ENCODE measurements at regions not wholly inside any gene's neighbourhood (a gene's known extent, or its start where the extent isn't known, plus 50 kb on each side); places are given as distances from the start of the nearest gene placed in this dataset.

GRCh38 chr2:236400046-236400574 lies 135.9 kb upstream of the ASB18 start:
- TF ChIP-seq EZH2 (IDR thresholded peaks at IDR 0.05; ENCODE audit: low read length) (no peak), CTCF (optimal IDR thresholded peaks at IDR 0.05 in 1 of 3, IDR thresholded peaks at IDR 0.05 in 1 of 3, conservative IDR thresholded peaks at IDR 0.05 in 1 of 3; ENCODE audit: extremely low read depth in 1 of 3, insufficient read depth in 2 of 3, low read length in 3 of 3) (no peak)
- H3K9ac ChIP-seq (ENCODE audit: control insufficient read depth, extremely low read depth, insufficient read depth, low read length): no peak overlapping the region

GRCh38 chr2:236400594-236401360 lies 136.6 kb upstream of the ASB18 start:
- H3K9me3 ChIP-seq (ENCODE audit: control insufficient read depth, low read depth, low read length): no peaks in the 10 kb centered on the region
- dilution Hi-C loops (cut with MboI; ENCODE audit: extremely low pct_ligation_motif_present, low sequenced_read_pairs): no loop called here
- no peaks in the 10 kb centered on the region for H3K9me1 ChIP-seq (ENCODE audit: control insufficient read depth, extremely low read depth, insufficient read depth, low read length)
- no peak overlapping the region for H3K27ac ChIP-seq (ENCODE audit: control insufficient read depth, insufficient read depth, low read length)
- FAIRE-seq (no peak), DNase-seq (ENCODE audit: low read depth, low spot score) (no peak)
- H4K20me1 ChIP-seq (ENCODE audit: control insufficient read depth, extremely low read depth, insufficient read depth, low read length): no peaks in the 10 kb centered on the region
- no peak overlapping the region for H3K4me3 ChIP-seq (ENCODE audit: control insufficient read depth in 2 of 3, extremely low read depth in 1 of 3, insufficient read depth in 2 of 3, low read depth in 1 of 3, low read length in 3 of 3)
- H2AFZ ChIP-seq (ENCODE audit: control insufficient read depth, low read length): no peak overlapping the region
- TF ChIP-seq EZH2 (IDR thresholded peaks at IDR 0.05; ENCODE audit: low read length) (no peak), CTCF (optimal IDR thresholded peaks at IDR 0.05 in 1 of 3, IDR thresholded peaks at IDR 0.05 in 1 of 3, conservative IDR thresholded peaks at IDR 0.05 in 1 of 3; ENCODE audit: extremely low read depth in 1 of 3, insufficient read depth in 2 of 3, low read length in 3 of 3) (no peak)
- no peaks in the 10 kb centered on the region for H3K27me3 ChIP-seq (ENCODE audit: control insufficient read depth, extremely low read depth, insufficient read depth, low read length)
- no peaks in the 10 kb centered on the region for H3K4me1 ChIP-seq (ENCODE audit: control insufficient read depth, extremely low read depth, insufficient read depth, low read length)
- no peak overlapping the region for H3K4me2 ChIP-seq (ENCODE audit: control insufficient read depth, extremely low read depth, insufficient read depth, low read depth, low read length)
- no peaks in the 10 kb centered on the region for H3K79me2 ChIP-seq (ENCODE audit: control insufficient read depth, insufficient read depth, low read length)
- H3K9ac ChIP-seq (ENCODE audit: control insufficient read depth, extremely low read depth, insufficient read depth, low read length): no peak overlapping the region
- no peaks in the 10 kb centered on the region for H3K36me3 ChIP-seq (ENCODE audit: control insufficient read depth in 2 of 2, extremely low read depth in 1 of 2, insufficient read depth in 2 of 2, low read length in 2 of 2)

More at GRCh38 chr2:236400046-236400574, 135.9 kb upstream of the ASB18 start:
- Histone ChIP-seq H3K27me3 (ENCODE audit: control insufficient read depth, extremely low read depth, insufficient read depth, low read length) (no peaks in the 10 kb centered on the region), H3K4me1 (ENCODE audit: control insufficient read depth, extremely low read depth, insufficient read depth, low read length) (no peaks in the 10 kb centered on the region), H4K20me1 (ENCODE audit: control insufficient read depth, extremely low read depth, insufficient read depth, low read length) (no peaks in the 10 kb centered on the region), H3K9me1 (ENCODE audit: control insufficient read depth, extremely low read depth, insufficient read depth, low read length) (no peaks in the 10 kb centered on the region), H3K27ac (ENCODE audit: control insufficient read depth, insufficient read depth, low read length) (no peak overlapping the region), H3K4me2 (ENCODE audit: control insufficient read depth, extremely low read depth, insufficient read depth, low read depth, low read length) (no peak overlapping the region), H2AFZ (ENCODE audit: control insufficient read depth, low read length) (no peak overlapping the region), H3K9me3 (ENCODE audit: control insufficient read depth, low read depth, low read length) (no peaks in the 10 kb centered on the region), H3K4me3 (ENCODE audit: control insufficient read depth in 2 of 3, extremely low read depth in 1 of 3, insufficient read depth in 2 of 3, low read depth in 1 of 3, low read length in 3 of 3) (no peak overlapping the region), H3K36me3 (ENCODE audit: control insufficient read depth in 2 of 2, extremely low read depth in 1 of 2, insufficient read depth in 2 of 2, low read length in 2 of 2) (no peaks in the 10 kb centered on the region), H3K79me2 (ENCODE audit: control insufficient read depth, insufficient read depth, low read length) (no peaks in the 10 kb centered on the region)
- no peak for FAIRE-seq
- DNase-seq (ENCODE audit: low read depth, low spot score): no peak
- dilution Hi-C loops (cut with MboI; ENCODE audit: extremely low pct_ligation_motif_present, low sequenced_read_pairs): no loop called here

Measured in keratinocyte (primary cell).